Gastrocnemius medialis (tissue), 4 donors: ENCODE measurements at regions not wholly inside any gene's neighbourhood (a gene's known extent, or its start where the extent isn't known, plus 50 kb on each side); places are given as distances from the start of the nearest gene placed in this dataset.

Source experiments
- CTCF ChIP-seq, 5 experiments: fragments of 450-650 bp in 3 of 5; fragments of 200-600 bp in 2 of 5; sonication (generic) in 2 of 5; IDR thresholded peaks in 4 of 5; conservative IDR thresholded peaks in 1 of 5; 1 replicate in 4 of 5; 2 replicates in 1 of 5; pipeline ENCODE4 v1.5.1; 2016 to 2019; ENCODE audit warnings: antibody characterized with exemption in 5 of 5, mild to moderate bottlenecking in 3 of 5, moderate library complexity in 3 of 5
- POLR2A ChIP-seq, 2 donors: fragments of 450-650 bp; IDR thresholded peaks; one replicate each; pipeline ENCODE4 v1.6.1; 2017; ENCODE audit warnings: antibody characterized with exemption in 2 of 2, mild to moderate bottlenecking in 2 of 2, moderate library complexity in 2 of 2

DNA sequence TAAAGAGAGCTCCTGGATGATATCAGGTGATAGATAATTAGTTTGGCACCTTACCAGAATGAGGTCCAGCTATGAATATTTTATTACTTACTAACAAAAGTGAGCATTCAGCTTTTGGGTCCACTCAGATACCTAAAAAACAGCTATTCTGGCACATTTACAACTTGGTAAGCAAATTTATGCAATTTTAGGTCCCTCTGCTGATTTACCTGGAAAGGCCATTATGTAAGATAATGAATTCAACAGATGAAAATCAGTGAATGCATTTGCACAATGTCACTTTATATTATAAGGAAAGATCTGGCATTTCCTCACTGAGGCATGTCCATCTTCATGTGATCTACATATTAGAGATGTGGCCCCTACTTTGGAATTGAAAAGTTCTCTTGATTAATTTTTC lies 517.0 kb downstream of the SPRY1 start:
- TF ChIP-seq CTCF (IDR thresholded peaks at IDR 0.05 in 4 of 5, conservative IDR thresholded peaks at IDR 0.05 in 1 of 5), result no peak
- TF ChIP-seq POLR2A (IDR thresholded peaks at IDR 0.05), result no peak
